ENCODE measurements at regions not wholly inside any gene's neighbourhood (a gene's known extent, or its start where the extent isn't known, plus 50 kb on each side); places are given as distances from the start of the nearest gene placed in this dataset.

- H3K4me2 ChIP-seq (ENCODE audit: low read length): peak overlapping the region; percentile 54
- H3K9me3 ChIP-seq (ENCODE audit: control insufficient read depth, insufficient read depth, low read length): no peaks in the 10 kb centered on the region
- peaks cover 18% of the 10 kb centered on the region for H3F3A ChIP-seq (ENCODE audit: control insufficient read depth, insufficient read depth)
- no peaks in the 10 kb centered on the region for H3K9me2 ChIP-seq (replicated peaks; ENCODE audit: control insufficient read depth, low read length)
- peak overlapping the region; percentile 32; the same call in 1 of the 2 replicates for H3K4me3 ChIP-seq (ENCODE audit: low read length)
- H3K27ac ChIP-seq (ENCODE audit: low read depth, low read length): 0 out of 2 replicates have a peak overlapping the region, but pooled peaks have one; percentile 15
- H3K79me2 ChIP-seq (ENCODE audit: control insufficient read depth, low read length): no peaks in the 10 kb centered on the region
- H3K27me3 ChIP-seq (ENCODE audit: control insufficient read depth, low read length): no peaks in the 10 kb centered on the region
- no peaks in the 10 kb centered on the region for H3K36me3 ChIP-seq (ENCODE audit: control insufficient read depth, low read length)
- no peaks in the 10 kb centered on the region for H4K20me1 ChIP-seq (ENCODE audit: control insufficient read depth, insufficient read depth, low read depth, low read length)
- no peak for TF ChIP-seq CTCF (IDR thresholded peaks at IDR 0.05; ENCODE audit: low read depth, low read length, poor library complexity, severe bottlenecking)
- TF ChIP-seq EZH2phosphoT487 (IDR thresholded peaks at IDR 0.05; ENCODE audit: borderline replicate concordance, low read length): no peak
- peaks cover 63% of the 10 kb centered on the region for H3K4me1 ChIP-seq (ENCODE audit: control insufficient read depth, low read length)
Observed at GRCh38 chr22:48090332-48090672, 1327.9 kb downstream of the TBC1D22A start.

GRCh38 chr22:48089601-48090331 lies 1327.3 kb downstream of the TBC1D22A start:
- peaks cover 13% of the 10 kb centered on the region for H3F3A ChIP-seq (ENCODE audit: control insufficient read depth, insufficient read depth)
- no peaks in the 10 kb centered on the region for H3K36me3 ChIP-seq (ENCODE audit: control insufficient read depth, low read length)
- H3K9me3 ChIP-seq (ENCODE audit: control insufficient read depth, insufficient read depth, low read length): no peaks in the 10 kb centered on the region
- no peaks in the 10 kb centered on the region for H3K27me3 ChIP-seq (ENCODE audit: control insufficient read depth, low read length)
- H3K4me2 ChIP-seq (ENCODE audit: low read length): peak overlapping the region; percentile 54; the same call in 1 of the 2 replicates
- H3K9me2 ChIP-seq (replicated peaks; ENCODE audit: control insufficient read depth, low read length): no peaks in the 10 kb centered on the region
- no peak overlapping the region for H3K27ac ChIP-seq (ENCODE audit: low read depth, low read length)
- H4K20me1 ChIP-seq (ENCODE audit: control insufficient read depth, insufficient read depth, low read depth, low read length): no peaks in the 10 kb centered on the region
- H3K4me1 ChIP-seq (ENCODE audit: control insufficient read depth, low read length): peaks cover 63% of the 10 kb centered on the region
- no peaks in the 10 kb centered on the region for H3K79me2 ChIP-seq (ENCODE audit: control insufficient read depth, low read length)
- no peak for TF ChIP-seq EZH2phosphoT487 (IDR thresholded peaks at IDR 0.05; ENCODE audit: borderline replicate concordance, low read length)
- TF ChIP-seq CTCF (IDR thresholded peaks at IDR 0.05; ENCODE audit: low read depth, low read length, poor library complexity, severe bottlenecking): no peak
- H3K4me3 ChIP-seq (ENCODE audit: low read length): no peak overlapping the region

- no peaks in the 10 kb centered on the region for H3K27me3 ChIP-seq (ENCODE audit: control insufficient read depth, low read length)
- peaks cover 13% of the 10 kb centered on the region for H3F3A ChIP-seq (ENCODE audit: control insufficient read depth, insufficient read depth)
- H3K79me2 ChIP-seq (ENCODE audit: control insufficient read depth, low read length): no peaks in the 10 kb centered on the region
- TF ChIP-seq EZH2phosphoT487 (IDR thresholded peaks at IDR 0.05; ENCODE audit: borderline replicate concordance, low read length): no peak
- TF ChIP-seq CTCF (IDR thresholded peaks at IDR 0.05; ENCODE audit: low read depth, low read length, poor library complexity, severe bottlenecking): no peak
- H3K9me3 ChIP-seq (ENCODE audit: control insufficient read depth, insufficient read depth, low read length): no peaks in the 10 kb centered on the region
- no peak overlapping the region for H3K4me3 ChIP-seq (ENCODE audit: low read length)
- no peaks in the 10 kb centered on the region for H4K20me1 ChIP-seq (ENCODE audit: control insufficient read depth, insufficient read depth, low read depth, low read length)
- H3K36me3 ChIP-seq (ENCODE audit: control insufficient read depth, low read length): no peaks in the 10 kb centered on the region
- H3K4me2 ChIP-seq (ENCODE audit: low read length): no peak overlapping the region
- peaks cover 65% of the 10 kb centered on the region for H3K4me1 ChIP-seq (ENCODE audit: control insufficient read depth, low read length)
- no peaks in the 10 kb centered on the region for H3K9me2 ChIP-seq (replicated peaks; ENCODE audit: control insufficient read depth, low read length)
- H3K27ac ChIP-seq (ENCODE audit: low read depth, low read length): no peak overlapping the region
Observed at GRCh38 chr22:48088926-48089536, 1326.6 kb downstream of the TBC1D22A start.
